Muscle layer of colon (tissue), 2 donors: ENCODE measurements at regions not wholly inside any gene's neighbourhood (a gene's known extent, or its start where the extent isn't known, plus 50 kb on each side); places are given as distances from the start of the nearest gene placed in this dataset.

Experiments used
- H3K27ac ChIP-seq: one replicate; pipeline ENCODE4 v1.7.0; 2013; ENCODE audit warnings: low read depth, mild to moderate bottlenecking, low read length, moderate library complexity
- H3K27me3 ChIP-seq, 2 donors: one replicate each; pipeline ENCODE4 v1.7.0; 2013; ENCODE audit warnings: low read length in 2 of 2, mild to moderate bottlenecking in 2 of 2; ENCODE audit not compliant: insufficient read depth in 2 of 2, control insufficient read depth in 1 of 2
- H3K36me3 ChIP-seq: one replicate; pipeline ENCODE4 v1.7.0; 2013; ENCODE audit warnings: mild to moderate bottlenecking, low read length; ENCODE audit not compliant: insufficient read depth
- H3K4me1 ChIP-seq: one replicate; pipeline ENCODE4 v1.7.0; 2013; ENCODE audit warnings: mild to moderate bottlenecking, low read length; ENCODE audit not compliant: insufficient read depth
- H3K4me3 ChIP-seq, 2 donors: one replicate each; pipeline ENCODE4 v1.7.0; 2013; ENCODE audit warnings: low read length in 2 of 2, low read depth in 1 of 2, mild to moderate bottlenecking in 1 of 2, moderate library complexity in 1 of 2
- H3K9ac ChIP-seq: one replicate; pipeline ENCODE4 v1.7.0; 2013; ENCODE audit warnings: low read length
- H3K9me3 ChIP-seq: one replicate; pipeline ENCODE4 v1.7.0; 2013; ENCODE audit warnings: mild to moderate bottlenecking, low read length
- donor health status: abdominal sarcoma.
- donor health status: Adenocarcinoma of cecum.

GRCh38 chr3:137360531-137361201 lies 402.9 kb downstream of the IL20RB start:
- Histone ChIP-seq H3K4me3 (no peak overlapping the region), H3K4me1 (no peaks in the 10 kb centered on the region), H3K9me3 (peaks cover 6% of the 10 kb centered on the region), H3K27ac (no peak overlapping the region), H3K27me3 (no peaks in the 10 kb centered on the region), H3K36me3 (no peaks in the 10 kb centered on the region), H3K9ac (no peak overlapping the region)

GRCh38 chr3:137382005-137382594 lies 382.0 kb upstream of the SOX14 start:
- H3K36me3 ChIP-seq, result no peaks in the 10 kb centered on the region
- no peaks in the 10 kb centered on the region for H3K27me3 ChIP-seq
- no peaks in the 10 kb centered on the region for H3K4me1 ChIP-seq
- no peak overlapping the region for H3K9ac ChIP-seq
- H3K9me3 ChIP-seq, result no peaks in the 10 kb centered on the region
- no peak overlapping the region for H3K4me3 ChIP-seq
- H3K27ac ChIP-seq, result no peak overlapping the region

DNA sequence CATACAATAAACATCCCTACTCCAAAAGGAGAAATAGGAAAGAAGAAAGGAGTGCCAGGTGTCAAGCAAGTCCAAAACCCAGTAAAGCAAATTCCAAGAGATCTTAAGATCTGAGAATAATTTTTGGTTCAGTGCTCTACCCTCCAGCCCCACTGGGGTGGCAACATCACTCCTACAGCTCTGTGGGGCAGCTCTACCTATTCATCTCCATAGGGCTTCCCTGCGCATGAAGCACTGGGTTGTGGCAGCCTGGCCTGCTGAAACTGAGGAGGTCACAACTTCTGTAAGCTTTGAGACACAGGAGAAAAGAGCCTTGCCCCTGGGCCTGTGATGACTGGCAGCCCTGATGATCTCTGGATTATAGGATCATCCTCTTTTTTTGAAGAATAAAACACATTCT lies 378.2 kb upstream of the SOX14 start:
- Histone ChIP-seq H3K9ac (no peak overlapping the region), H3K27me3 (no peaks in the 10 kb centered on the region), H3K27ac (no peak overlapping the region), H3K36me3 (no peaks in the 10 kb centered on the region), H3K9me3 (no peaks in the 10 kb centered on the region), H3K4me1 (no peaks in the 10 kb centered on the region), H3K4me3 (no peak overlapping the region)

DNA sequence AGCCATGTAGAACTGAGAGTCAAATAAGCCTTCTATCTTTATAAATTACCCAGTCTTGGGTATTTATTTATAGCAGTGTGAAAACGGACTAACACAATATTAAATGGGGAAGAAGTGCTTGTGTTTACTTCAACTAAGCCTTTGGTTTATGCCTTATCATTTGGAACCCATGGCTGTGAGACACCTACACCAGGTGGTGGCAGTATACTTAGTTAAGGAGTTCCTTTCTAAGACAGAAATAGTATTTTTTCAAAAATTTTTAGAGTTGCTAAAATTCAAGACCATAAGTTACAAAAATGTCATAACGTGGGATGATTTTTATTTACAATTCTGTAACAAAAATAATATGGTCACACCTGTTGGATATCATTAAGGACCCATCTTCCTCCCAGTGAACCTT lies 354.5 kb upstream of the SOX14 start:
- Histone ChIP-seq H3K27me3 (no peaks in the 10 kb centered on the region), H3K27ac (no peak overlapping the region), H3K9me3 (no peaks in the 10 kb centered on the region), H3K9ac (no peak overlapping the region), H3K36me3 (no peaks in the 10 kb centered on the region), H3K4me1 (no peaks in the 10 kb centered on the region), H3K4me3 (no peak overlapping the region)

- no peaks in the 10 kb centered on the region for H3K36me3 ChIP-seq
- no peak overlapping the region for H3K4me3 ChIP-seq
- no peak overlapping the region for H3K9ac ChIP-seq
- H3K27ac ChIP-seq, result no peak overlapping the region
- H3K27me3 ChIP-seq, result no peaks in the 10 kb centered on the region
- no peaks in the 10 kb centered on the region for H3K4me1 ChIP-seq
- no peaks in the 10 kb centered on the region for H3K9me3 ChIP-seq
Measured at GRCh38 chr3:137410028-137410427, 354.1 kb upstream of the SOX14 start.

- Histone ChIP-seq H3K27ac (no peak overlapping the region), H3K27me3 (no peaks in the 10 kb centered on the region), H3K9ac (no peak overlapping the region), H3K4me3 (no peak overlapping the region), H3K9me3 (no peaks in the 10 kb centered on the region), H3K4me1 (no peaks in the 10 kb centered on the region), H3K36me3 (no peaks in the 10 kb centered on the region)
Measured at GRCh38 chr3:137420198-137420995, 343.7 kb upstream of the SOX14 start.

DNA sequence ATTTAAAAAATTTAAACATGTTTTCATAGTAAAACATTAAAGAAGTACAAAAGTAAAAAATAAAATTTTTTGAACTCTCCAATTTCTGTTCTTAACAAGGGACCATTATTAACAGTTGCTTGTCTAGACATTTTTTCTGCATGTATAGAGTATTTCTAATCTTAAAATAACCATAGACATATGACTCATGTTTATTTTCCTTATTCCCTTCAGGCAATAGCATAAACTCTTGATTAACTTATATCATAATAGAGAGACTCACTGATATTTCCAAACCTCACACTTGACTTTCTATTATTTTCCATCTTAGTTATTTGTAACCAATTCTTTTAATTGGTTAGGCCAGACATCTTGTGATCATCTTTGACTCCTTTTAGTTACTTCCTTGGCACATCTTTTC lies 325.6 kb upstream of the SOX14 start:
- no peaks in the 10 kb centered on the region for H3K9me3 ChIP-seq
- H3K27me3 ChIP-seq, result no peaks in the 10 kb centered on the region
- no peak overlapping the region for H3K27ac ChIP-seq

GRCh38 chr3:137460944-137461343 lies 303.2 kb upstream of the SOX14 start:
- H3K4me3 ChIP-seq, result no peak overlapping the region
- no peaks in the 10 kb centered on the region for H3K9me3 ChIP-seq
- no peaks in the 10 kb centered on the region for H3K27me3 ChIP-seq
- no peaks in the 10 kb centered on the region for H3K36me3 ChIP-seq
- no peak overlapping the region for H3K27ac ChIP-seq
- H3K9ac ChIP-seq, result no peak overlapping the region
- H3K4me1 ChIP-seq, result no peaks in the 10 kb centered on the region

More for the DNA sequence above, 325.6 kb upstream of the SOX14 start:
- no peak overlapping the region for H3K9ac ChIP-seq
- H3K36me3 ChIP-seq, result no peaks in the 10 kb centered on the region
- no peak overlapping the region for H3K4me3 ChIP-seq
- no peaks in the 10 kb centered on the region for H3K4me1 ChIP-seq

- Histone ChIP-seq H3K9ac (no peak overlapping the region), H3K27ac (no peak overlapping the region)
Measured at GRCh38 chr3:137463131-137463530, 301.0 kb upstream of the SOX14 start.

GRCh38 chr3:137464341-137464740 lies 299.8 kb upstream of the SOX14 start:
- H3K27ac ChIP-seq, result no peak overlapping the region

More at GRCh38 chr3:137463131-137463530, 301.0 kb upstream of the SOX14 start:
- Histone ChIP-seq H3K4me3 (no peak overlapping the region), H3K4me1 (no peaks in the 10 kb centered on the region), H3K9me3 (no peaks in the 10 kb centered on the region), H3K36me3 (no peaks in the 10 kb centered on the region), H3K27me3 (no peaks in the 10 kb centered on the region)

DNA sequence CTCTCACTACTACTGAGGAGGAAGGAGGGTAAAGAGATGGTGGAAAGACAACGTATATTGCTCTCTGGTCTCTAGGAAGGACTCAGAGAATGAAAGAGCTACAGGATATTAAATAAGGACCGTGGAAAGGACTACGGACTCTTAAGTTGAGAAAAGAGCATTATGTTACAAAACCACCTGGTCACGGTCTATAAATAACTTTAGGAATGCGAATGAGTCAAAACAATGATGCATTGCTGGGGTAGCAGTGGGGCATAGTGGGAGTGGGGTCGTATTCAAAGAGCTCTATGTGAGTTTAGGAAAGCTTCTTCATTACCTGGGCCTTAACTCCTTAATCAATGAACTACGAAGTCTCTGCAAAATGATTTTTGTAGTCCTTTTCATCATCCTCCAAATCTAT lies 295.7 kb upstream of the SOX14 start:
- Histone ChIP-seq H3K4me3 (no peak overlapping the region), H3K4me1 (no peaks in the 10 kb centered on the region), H3K36me3 (no peaks in the 10 kb centered on the region), H3K27ac (no peak overlapping the region), H3K27me3 (no peaks in the 10 kb centered on the region), H3K9ac (no peak overlapping the region), H3K9me3 (no peaks in the 10 kb centered on the region)

More at GRCh38 chr3:137464341-137464740, 299.8 kb upstream of the SOX14 start:
- Histone ChIP-seq H3K9me3 (no peaks in the 10 kb centered on the region), H3K27me3 (no peaks in the 10 kb centered on the region), H3K36me3 (no peaks in the 10 kb centered on the region), H3K4me3 (no peak overlapping the region), H3K4me1 (no peaks in the 10 kb centered on the region), H3K9ac (no peak overlapping the region)
